ENCODE measurements at regions not wholly inside any gene's neighbourhood (a gene's known extent, or its start where the extent isn't known, plus 50 kb on each side); places are given as distances from the start of the nearest gene placed in this dataset.

GRCh38 chr5:67720162-67720772, 495.3 kb upstream of the PIK3R1 start:
- ATAC-seq (ENCODE audit: insufficient number of reproducible peaks, low FRiP score, low read depth) (no peak), DNase-seq (ENCODE audit: low spot score) (no peak)
- no peaks in the 10 kb centered on the region for H3K9me3 ChIP-seq

GRCh38 chr5:67702008-67702407, 505.4 kb upstream of the CD180 start:
- Histone ChIP-seq H3K27me3 (replicated peaks; ENCODE audit: insufficient read depth) (no peaks in the 10 kb centered on the region), H3K27ac (no peak overlapping the region), H3K4me1 (ENCODE audit: control insufficient read depth in 1 of 2, low read depth in 2 of 2) (no peaks in the 10 kb centered on the region), H3K9me3 (peaks cover 9% of the 10 kb centered on the region), H3K36me3 (no peaks in the 10 kb centered on the region), H3K4me3 (no peak overlapping the region)
- no peak for ATAC-seq (ENCODE audit: insufficient number of reproducible peaks, low FRiP score, low read depth)
- no peak for TF ChIP-seq CTCF (IDR thresholded peaks at IDR 0.05)
- DNase-seq (ENCODE audit: low spot score) = no peak

More at GRCh38 chr5:67720162-67720772, 495.3 kb upstream of the PIK3R1 start:
- Histone ChIP-seq H3K27ac (no peak overlapping the region), H3K27me3 (replicated peaks; ENCODE audit: insufficient read depth) (no peaks in the 10 kb centered on the region), H3K4me1 (ENCODE audit: control insufficient read depth in 1 of 2, low read depth in 2 of 2) (peaks cover 0 to 11% of the 10 kb centered on the region in 2 donors), H3K36me3 (no peaks in the 10 kb centered on the region), H3K4me3 (no peak overlapping the region)
- no peak for TF ChIP-seq CTCF (IDR thresholded peaks at IDR 0.05)

GRCh38 chr5:67699560-67699959, 503.0 kb upstream of the CD180 start:
- Histone ChIP-seq H3K36me3 (no peaks in the 10 kb centered on the region), H3K4me1 (ENCODE audit: control insufficient read depth in 1 of 2, low read depth in 2 of 2) (peaks cover 8 to 11% of the 10 kb centered on the region in 2 donors), H3K4me3 (no peak overlapping the region), H3K27me3 (replicated peaks; ENCODE audit: insufficient read depth) (no peaks in the 10 kb centered on the region), H3K27ac (no peak overlapping the region), H3K9me3 (peaks cover 9% of the 10 kb centered on the region)
- no peak for TF ChIP-seq CTCF (IDR thresholded peaks at IDR 0.05)
- DNase-seq (ENCODE audit: low spot score) = no peak
- ATAC-seq (ENCODE audit: insufficient number of reproducible peaks, low FRiP score, low read depth) = no peak

- H3K9me3 ChIP-seq = no peaks in the 10 kb centered on the region
- H3K4me3 ChIP-seq = no peak overlapping the region
- H3K27me3 ChIP-seq (replicated peaks; ENCODE audit: insufficient read depth) = no peaks in the 10 kb centered on the region
- DNase-seq (ENCODE audit: low spot score) = no peak
- H3K27ac ChIP-seq = no peak overlapping the region
- peaks cover 17 to 28% of the 10 kb centered on the region in 2 donors for H3K4me1 ChIP-seq (ENCODE audit: control insufficient read depth in 1 of 2, low read depth in 2 of 2)
- ATAC-seq (ENCODE audit: insufficient number of reproducible peaks, low FRiP score, low read depth) = no peak
- H3K36me3 ChIP-seq = no peaks in the 10 kb centered on the region
- no peak for TF ChIP-seq CTCF (IDR thresholded peaks at IDR 0.05)
Observed at GRCh38 chr5:67696446-67696845, 499.8 kb upstream of the CD180 start.

GRCh38 chr5:67695369-67695768, 498.8 kb upstream of the CD180 start:
- H3K4me3 ChIP-seq = no peak overlapping the region
- TF ChIP-seq CTCF (IDR thresholded peaks at IDR 0.05) = no peak
- no peaks in the 10 kb centered on the region for H3K9me3 ChIP-seq
- H3K36me3 ChIP-seq = no peaks in the 10 kb centered on the region
- H3K4me1 ChIP-seq (ENCODE audit: control insufficient read depth in 1 of 2, low read depth in 2 of 2) = peaks cover 17 to 28% of the 10 kb centered on the region in 2 donors
- no peaks in the 10 kb centered on the region for H3K27me3 ChIP-seq (replicated peaks; ENCODE audit: insufficient read depth)
- H3K27ac ChIP-seq = peak overlapping the region; percentile 43 to 54
- DNase-seq (ENCODE audit: low spot score) = no peak
- ATAC-seq (ENCODE audit: insufficient number of reproducible peaks, low FRiP score, low read depth) = no peak
